Uterus (tissue), 3 donors: ENCODE measurements at regions not wholly inside any gene's neighbourhood (a gene's known extent, or its start where the extent isn't known, plus 50 kb on each side); places are given as distances from the start of the nearest gene placed in this dataset.

Experiments used
- DNase-seq, 2 donors: peaks; one replicate each; pipeline ENCODE4 v3.0.0-alpha.2; 2019 to 2020
- H3K27ac ChIP-seq, 2 donors: fragments of 200-600 bp; sonication (generic); 1 replicate in 1 of 2; 2 replicates in 1 of 2; pipeline ENCODE4 v1.5.1; 2016 to 2018
- H3K27me3 ChIP-seq, 2 donors: fragments of 200-600 bp; sonication (generic); one replicate each; pipeline ENCODE4 v1.5.1; 2018 to 2019; ENCODE audit warnings: control low read depth in 1 of 2
- H3K36me3 ChIP-seq, 2 donors: fragments of 200-600 bp; sonication (generic); one replicate each; pipeline ENCODE4 v1.5.1; 2019; ENCODE audit warnings: control low read depth in 1 of 2
- H3K4me1 ChIP-seq, 2 donors: fragments of 200-600 bp; sonication (generic); one replicate each; pipeline ENCODE4 v1.5.1; 2018 to 2019; ENCODE audit warnings: control low read depth in 1 of 2
- H3K4me3 ChIP-seq, 2 donors: fragments of 200-600 bp; sonication (generic); 1 replicate in 1 of 2; 2 replicates in 1 of 2; pipeline ENCODE4 v1.5.1; 2018 to 2019; ENCODE audit warnings: mild to moderate bottlenecking in 1 of 2
- H3K9me3 ChIP-seq, 2 donors: fragments of 200-600 bp; sonication (generic); one replicate each; pipeline ENCODE4 v1.5.1; 2019; ENCODE audit warnings: control low read depth in 1 of 2
- POLR2A ChIP-seq, 2 donors: fragments of 450-650 bp; IDR thresholded peaks; one replicate each; pipeline ENCODE4 v1.6.1; 2016; ENCODE audit warnings: antibody characterized with exemption in 2 of 2, mild to moderate bottlenecking in 1 of 2, moderate library complexity in 1 of 2
- intact Hi-C: fragments of 100-400 bp; cut with DNase I; formaldehyde crosslinking; loops from one replicate; pipeline ENCODE4 v1.15.1; 2023; ENCODE audit warnings: low total_unique reads
- TF ChIP-seq, protein P1 (sequence below), 4 experiments: fragments of 200-600 bp in 2 of 4; fragments of 450-650 bp in 2 of 4; sonication (generic) in 2 of 4; IDR thresholded peaks; one replicate each; pipeline ENCODE4 v1.5.1; 2016 to 2019; ENCODE audit warnings: antibody characterized with exemption in 4 of 4, mild to moderate bottlenecking in 2 of 4, moderate library complexity in 1 of 4
- donor health status: DM: yes; HTN: yes; CAD: no.

DNA sequence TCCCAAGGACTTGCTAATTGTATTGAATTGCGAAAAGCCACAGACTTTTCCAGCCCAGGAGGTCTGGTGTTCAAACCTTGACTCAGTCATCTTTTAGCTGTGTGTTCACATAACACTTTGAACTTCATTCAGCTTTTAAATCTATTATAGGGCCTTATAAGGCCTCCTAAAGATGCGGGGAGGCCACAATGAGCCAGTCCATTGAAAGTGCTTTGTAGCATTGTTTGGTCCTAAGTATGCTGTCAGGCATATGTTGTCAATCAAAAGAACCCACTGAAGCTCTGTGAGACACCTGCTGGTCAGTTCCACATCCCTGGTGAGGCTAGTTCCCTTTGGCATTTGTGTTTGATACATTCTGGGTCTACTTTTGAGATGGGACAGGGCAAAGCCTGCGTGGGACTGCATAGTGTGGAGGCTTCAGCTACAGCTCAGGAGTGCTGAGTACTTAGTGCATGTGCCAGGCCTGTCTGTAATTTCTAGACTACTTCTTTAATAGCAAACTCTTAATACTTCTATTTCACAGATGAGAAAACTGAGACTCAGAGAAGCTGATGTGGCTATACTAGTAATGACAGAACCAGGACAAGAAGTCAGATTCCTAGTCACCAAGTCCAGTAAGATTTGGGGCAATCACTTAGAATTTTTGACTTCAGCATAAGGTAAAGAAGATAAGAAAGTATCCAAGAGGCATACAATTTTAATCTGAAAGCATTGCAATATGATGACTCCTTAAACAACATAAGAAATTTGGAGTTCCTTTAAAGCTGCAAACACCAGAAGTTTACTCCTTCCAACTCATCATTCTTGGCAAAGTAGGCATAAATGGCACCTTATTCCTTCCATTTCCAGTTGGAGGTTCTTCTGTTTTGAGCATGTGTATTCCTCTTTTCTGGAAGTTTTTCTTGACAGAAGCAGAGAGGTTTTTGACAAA is 213.0 kb downstream of the PDCD6IP start:
- H3K27ac ChIP-seq, result no peak overlapping the region
- intact Hi-C loops, result no loop called here
- no peaks in the 10 kb centered on the region for H3K27me3 ChIP-seq
- no peaks in the 10 kb centered on the region for H3K4me1 ChIP-seq
- DNase-seq, result no peak
- no peaks in the 10 kb centered on the region for H3K9me3 ChIP-seq
- no peaks in the 10 kb centered on the region for H3K36me3 ChIP-seq
- TF ChIP-seq POLR2A (IDR thresholded peaks at IDR 0.05), result no peak
- TF ChIP-seq, protein P1, sequence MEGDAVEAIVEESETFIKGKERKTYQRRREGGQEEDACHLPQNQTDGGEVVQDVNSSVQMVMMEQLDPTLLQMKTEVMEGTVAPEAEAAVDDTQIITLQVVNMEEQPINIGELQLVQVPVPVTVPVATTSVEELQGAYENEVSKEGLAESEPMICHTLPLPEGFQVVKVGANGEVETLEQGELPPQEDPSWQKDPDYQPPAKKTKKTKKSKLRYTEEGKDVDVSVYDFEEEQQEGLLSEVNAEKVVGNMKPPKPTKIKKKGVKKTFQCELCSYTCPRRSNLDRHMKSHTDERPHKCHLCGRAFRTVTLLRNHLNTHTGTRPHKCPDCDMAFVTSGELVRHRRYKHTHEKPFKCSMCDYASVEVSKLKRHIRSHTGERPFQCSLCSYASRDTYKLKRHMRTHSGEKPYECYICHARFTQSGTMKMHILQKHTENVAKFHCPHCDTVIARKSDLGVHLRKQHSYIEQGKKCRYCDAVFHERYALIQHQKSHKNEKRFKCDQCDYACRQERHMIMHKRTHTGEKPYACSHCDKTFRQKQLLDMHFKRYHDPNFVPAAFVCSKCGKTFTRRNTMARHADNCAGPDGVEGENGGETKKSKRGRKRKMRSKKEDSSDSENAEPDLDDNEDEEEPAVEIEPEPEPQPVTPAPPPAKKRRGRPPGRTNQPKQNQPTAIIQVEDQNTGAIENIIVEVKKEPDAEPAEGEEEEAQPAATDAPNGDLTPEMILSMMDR (IDR thresholded peaks at IDR 0.05), result no peak
- H3K4me3 ChIP-seq, result no peak overlapping the region

DNA sequence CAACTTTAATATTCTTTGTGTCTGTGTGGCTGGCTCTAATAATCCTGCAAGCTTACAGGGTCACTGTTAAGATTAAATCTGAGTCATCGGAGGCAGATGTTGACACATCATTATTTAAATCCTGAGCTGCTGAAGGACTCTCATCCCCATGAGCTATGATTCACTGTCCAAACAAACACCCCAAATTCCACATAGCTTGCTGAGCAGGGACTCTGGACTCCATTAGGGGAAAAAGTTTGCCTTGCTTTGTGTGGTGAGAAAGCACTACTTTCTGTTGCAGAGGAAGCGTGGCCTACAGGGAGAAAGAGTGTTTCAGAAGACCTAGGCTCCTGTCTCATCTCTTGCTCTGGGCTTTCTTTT is 213.7 kb downstream of the PDCD6IP start:
- H3K27me3 ChIP-seq, result no peaks in the 10 kb centered on the region
- no peak overlapping the region for H3K27ac ChIP-seq
- intact Hi-C loops, result no loop called here
- H3K9me3 ChIP-seq, result no peaks in the 10 kb centered on the region
- no peak for DNase-seq
- TF ChIP-seq, protein P1 (IDR thresholded peaks at IDR 0.05), result no peak
- no peak for TF ChIP-seq POLR2A (IDR thresholded peaks at IDR 0.05)
- H3K4me3 ChIP-seq, result no peak overlapping the region
- H3K36me3 ChIP-seq, result no peaks in the 10 kb centered on the region
- no peaks in the 10 kb centered on the region for H3K4me1 ChIP-seq

DNA sequence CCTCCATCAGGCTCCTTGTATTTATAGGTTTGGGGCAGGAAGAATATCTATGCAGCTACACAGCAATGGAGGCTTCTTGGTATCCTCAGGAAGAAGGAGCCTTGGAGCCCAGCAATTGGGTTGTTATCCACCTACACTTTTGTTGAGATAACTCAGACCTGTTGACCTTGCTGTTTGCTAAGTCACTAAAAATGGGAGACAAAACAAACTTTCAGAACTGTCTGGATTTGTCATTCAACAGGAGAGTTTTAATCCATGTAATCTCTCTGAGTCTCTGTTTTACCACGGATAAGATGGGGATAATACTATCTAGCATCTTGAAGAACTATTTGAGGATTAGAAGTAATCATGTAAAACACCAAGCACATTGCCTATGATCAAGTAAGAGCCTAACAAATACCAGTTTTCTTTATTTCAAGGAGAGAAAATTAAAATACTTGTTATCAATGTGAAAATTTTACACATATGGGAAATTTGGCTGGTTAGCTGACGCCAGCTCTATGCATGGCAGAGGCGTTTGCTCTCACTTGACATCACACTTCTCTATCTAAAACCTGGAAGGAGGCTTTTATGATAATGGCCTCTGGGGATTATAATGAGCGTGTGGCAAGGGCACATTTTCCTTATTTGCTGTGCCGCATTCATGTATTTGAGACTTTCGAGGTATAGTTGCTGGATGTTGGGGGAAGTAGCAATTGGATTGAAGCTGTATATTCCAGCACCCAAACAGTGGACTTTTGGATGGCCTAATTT is 215.6 kb downstream of the PDCD6IP start:
- no peaks in the 10 kb centered on the region for H3K9me3 ChIP-seq
- intact Hi-C loops, result no loop called here
- no peaks in the 10 kb centered on the region for H3K27me3 ChIP-seq
- no peaks in the 10 kb centered on the region for H3K36me3 ChIP-seq
- DNase-seq, result no peak
- no peak overlapping the region for H3K27ac ChIP-seq
- no peak overlapping the region for H3K4me3 ChIP-seq
- no peaks in the 10 kb centered on the region for H3K4me1 ChIP-seq
- TF ChIP-seq, protein P1 (IDR thresholded peaks at IDR 0.05), result no peak
- TF ChIP-seq POLR2A (IDR thresholded peaks at IDR 0.05), result no peak

DNA sequence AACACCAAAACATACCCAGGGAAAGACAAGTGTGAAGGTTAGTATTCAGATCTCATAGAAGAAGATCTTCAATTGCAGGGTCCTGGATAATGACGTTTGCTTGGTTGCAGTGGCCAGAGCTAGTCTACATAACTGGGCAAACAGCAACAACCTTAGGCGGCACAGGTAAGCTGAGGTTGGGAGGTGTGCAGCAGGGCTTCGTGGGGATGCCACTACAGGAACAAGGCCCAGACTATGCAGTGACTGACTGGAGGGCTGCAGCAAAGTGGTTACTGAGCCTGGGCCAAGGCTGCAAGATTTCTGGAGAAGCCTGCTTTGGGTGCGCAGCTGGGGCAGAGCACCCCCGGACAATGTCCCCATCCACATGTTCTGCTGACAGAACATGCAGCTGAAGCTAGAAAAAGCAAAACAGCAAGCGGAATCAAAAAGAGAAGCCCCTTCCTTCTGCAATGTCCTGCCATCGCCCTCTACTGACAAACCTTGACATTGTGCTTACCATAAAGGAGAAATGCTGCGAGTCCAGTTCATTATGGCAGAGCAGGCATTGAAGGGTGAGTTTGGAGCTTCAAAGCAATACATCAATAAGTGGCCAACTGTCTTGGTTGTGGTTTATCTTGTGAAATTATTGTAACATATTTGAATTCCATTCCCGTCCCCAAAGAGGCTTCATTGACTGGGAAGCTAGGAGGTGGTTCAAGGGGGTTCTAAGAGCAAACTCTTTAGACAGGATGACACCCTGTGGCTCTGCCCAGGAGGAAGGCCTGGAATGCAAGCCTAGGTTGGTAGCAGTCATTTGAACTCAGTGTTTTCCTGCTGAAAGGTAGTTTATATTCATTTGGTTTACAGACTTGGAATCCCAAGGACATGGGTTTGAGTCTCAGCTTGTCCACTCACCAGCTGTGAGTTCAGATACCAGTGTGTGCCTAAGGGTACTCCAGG is 217.0 kb downstream of the PDCD6IP start:
- TF ChIP-seq POLR2A (IDR thresholded peaks at IDR 0.05), result no peak
- TF ChIP-seq, protein P1 (IDR thresholded peaks at IDR 0.05), result no peak
- DNase-seq, result no peak
- Histone ChIP-seq H3K4me1 (no peaks in the 10 kb centered on the region), H3K27me3 (no peaks in the 10 kb centered on the region), H3K4me3 (no peak overlapping the region), H3K27ac (no peak overlapping the region), H3K9me3 (no peaks in the 10 kb centered on the region), H3K36me3 (no peaks in the 10 kb centered on the region)
- intact Hi-C loops, result no loop called here
